Fibroblast of lung (primary cell): ENCODE measurements at regions not wholly inside any gene's neighbourhood (a gene's known extent, or its start where the extent isn't known, plus 50 kb on each side); places are given as distances from the start of the nearest gene placed in this dataset.

Experiments
- CTCF ChIP-seq, 2 donors: IDR thresholded peaks in 1 of 2; conservative IDR thresholded peaks in 1 of 2; 1 replicate in 1 of 2; 2 replicates in 1 of 2; pipeline ENCODE4 v1.5.1; 2011 to 2012; ENCODE audit warnings: low read length in 2 of 2, control low read depth in 1 of 2, inconsistent platforms in 1 of 2, low read depth in 1 of 2, mild to moderate bottlenecking in 1 of 2
- EZH2 ChIP-seq: IDR thresholded peaks from 2 replicates; pipeline ENCODE4 v1.5.1; 2012; ENCODE audit warnings: low read length, control low read depth, mild to moderate bottlenecking; ENCODE audit errors: missing control alignments

- TF ChIP-seq CTCF (conservative IDR thresholded peaks at IDR 0.05 in 1 of 2, IDR thresholded peaks at IDR 0.05 in 1 of 2; ENCODE audit: low read depth in 1 of 2, low read length in 2 of 2): no peak
- TF ChIP-seq EZH2: no peak
Observed at GRCh38 chr3:148262980-148263379, 434.7 kb upstream of the AGTR1 start.
